ENCODE measurements at regions not wholly inside any gene's neighbourhood (a gene's known extent, or its start where the extent isn't known, plus 50 kb on each side); places are given as distances from the start of the nearest gene placed in this dataset.
A peak's percentile ranks its signal among the peaks of the same experiment; 100 is the strongest.

- no peaks in the 10 kb centered on the region for H3K27me3 ChIP-seq
- H3K36me3 ChIP-seq (replicated peaks in 1 of 2; ENCODE audit: insufficient read depth in 1 of 2, low read depth in 2 of 2), result no peaks in the 10 kb centered on the region
- ATAC-seq (no peak), DNase-seq (no peak)
- H3K4me3 ChIP-seq, result no peak overlapping the region
- no peak for TF ChIP-seq POLR2A (IDR thresholded peaks at IDR 0.05)
- TF ChIP-seq, protein P1, sequence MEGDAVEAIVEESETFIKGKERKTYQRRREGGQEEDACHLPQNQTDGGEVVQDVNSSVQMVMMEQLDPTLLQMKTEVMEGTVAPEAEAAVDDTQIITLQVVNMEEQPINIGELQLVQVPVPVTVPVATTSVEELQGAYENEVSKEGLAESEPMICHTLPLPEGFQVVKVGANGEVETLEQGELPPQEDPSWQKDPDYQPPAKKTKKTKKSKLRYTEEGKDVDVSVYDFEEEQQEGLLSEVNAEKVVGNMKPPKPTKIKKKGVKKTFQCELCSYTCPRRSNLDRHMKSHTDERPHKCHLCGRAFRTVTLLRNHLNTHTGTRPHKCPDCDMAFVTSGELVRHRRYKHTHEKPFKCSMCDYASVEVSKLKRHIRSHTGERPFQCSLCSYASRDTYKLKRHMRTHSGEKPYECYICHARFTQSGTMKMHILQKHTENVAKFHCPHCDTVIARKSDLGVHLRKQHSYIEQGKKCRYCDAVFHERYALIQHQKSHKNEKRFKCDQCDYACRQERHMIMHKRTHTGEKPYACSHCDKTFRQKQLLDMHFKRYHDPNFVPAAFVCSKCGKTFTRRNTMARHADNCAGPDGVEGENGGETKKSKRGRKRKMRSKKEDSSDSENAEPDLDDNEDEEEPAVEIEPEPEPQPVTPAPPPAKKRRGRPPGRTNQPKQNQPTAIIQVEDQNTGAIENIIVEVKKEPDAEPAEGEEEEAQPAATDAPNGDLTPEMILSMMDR (IDR thresholded peaks at IDR 0.05), result no peak
- no peak overlapping the region for H3K27ac ChIP-seq
- intact Hi-C loops (cut with DNase I), result no loop called here
- no peaks in the 10 kb centered on the region for H3K4me1 ChIP-seq
- WGBS, 2 donors, result 85% methylated on average over 5 of the region's 5 CpGs
- no peaks in the 10 kb centered on the region for H3K9me3 ChIP-seq
Observed at GRCh38 chr2:14951569-14952285, 319.2 kb downstream of the LRATD1 start.

- no peaks in the 10 kb centered on the region for H3K27me3 ChIP-seq
- no peak overlapping the region for H3K4me3 ChIP-seq
- DNase-seq (no peak), ATAC-seq (no peak)
- H3K9me3 ChIP-seq, result no peaks in the 10 kb centered on the region
- WGBS, 2 donors, result 51 to 55% methylated on average over 6 of the region's 6 CpGs
- no peak for TF ChIP-seq POLR2A (IDR thresholded peaks at IDR 0.05)
- TF ChIP-seq, protein P1 (IDR thresholded peaks at IDR 0.05), result no peak
- H3K27ac ChIP-seq, result no peak overlapping the region
- intact Hi-C loops (cut with DNase I), result no loop called here
- H3K36me3 ChIP-seq (replicated peaks in 1 of 2; ENCODE audit: insufficient read depth in 1 of 2, low read depth in 2 of 2), result no peaks in the 10 kb centered on the region
- no peaks in the 10 kb centered on the region for H3K4me1 ChIP-seq
Observed at GRCh38 chr2:14952400-14952963, 320.0 kb downstream of the LRATD1 start.

GRCh38 chr2:14960686-14961324, 328.3 kb downstream of the LRATD1 start:
- no peak overlapping the region for H3K27ac ChIP-seq
- DNase-seq (no peak), ATAC-seq (no peak)
- intact Hi-C loops (cut with DNase I), result no loop called here
- no peak overlapping the region for H3K4me3 ChIP-seq
- no peaks in the 10 kb centered on the region for H3K9me3 ChIP-seq
- no peaks in the 10 kb centered on the region for H3K27me3 ChIP-seq
- no peaks in the 10 kb centered on the region for H3K4me1 ChIP-seq
- 87 to 95% methylated on average over 2 of the region's 2 CpGs for WGBS, 2 donors
- TF ChIP-seq POLR2A (IDR thresholded peaks at IDR 0.05), result no peak
- no peaks in the 10 kb centered on the region for H3K36me3 ChIP-seq (replicated peaks in 1 of 2; ENCODE audit: insufficient read depth in 1 of 2, low read depth in 2 of 2)

DNA sequence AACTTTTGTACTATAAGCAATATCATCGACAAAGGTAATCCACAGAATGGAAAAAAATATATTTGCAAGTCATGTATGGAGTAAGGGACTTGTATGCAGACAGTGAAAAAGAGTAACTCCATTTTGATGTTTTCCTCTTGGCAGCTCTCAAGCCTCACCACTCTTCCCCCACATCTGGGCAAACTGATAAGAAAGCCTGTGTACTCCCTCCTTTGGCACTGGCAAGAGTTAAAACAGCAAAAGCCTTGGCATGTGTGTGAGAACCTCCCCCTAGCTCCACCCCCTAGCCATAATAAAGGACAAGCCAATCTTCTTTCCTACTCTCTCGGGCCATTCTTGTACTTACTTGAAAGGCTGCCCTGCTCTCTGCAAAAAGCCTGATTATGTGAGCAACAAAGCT, 335.2 kb downstream of the LRATD1 start:
- TF ChIP-seq, protein P1 (IDR thresholded peaks at IDR 0.05), result no peak
- no peak for TF ChIP-seq POLR2A (IDR thresholded peaks at IDR 0.05)
- H3K4me1 ChIP-seq, result peaks cover 10% of the 10 kb centered on the region
- H3K36me3 ChIP-seq (replicated peaks in 1 of 2; ENCODE audit: insufficient read depth in 1 of 2, low read depth in 2 of 2), result no peaks in the 10 kb centered on the region
- H3K27me3 ChIP-seq, result no peaks in the 10 kb centered on the region
- DNase-seq, result peak in 2 of 4 donors; percentile 17 to 19
- no peak overlapping the region for H3K4me3 ChIP-seq
- 22 to 34% methylated on average over 2 of the region's 2 CpGs for WGBS, 2 donors
- no peak overlapping the region for H3K27ac ChIP-seq
- no peak for ATAC-seq
- H3K9me3 ChIP-seq, result no peaks in the 10 kb centered on the region
- intact Hi-C loops (cut with DNase I), result no loop called here

DNA sequence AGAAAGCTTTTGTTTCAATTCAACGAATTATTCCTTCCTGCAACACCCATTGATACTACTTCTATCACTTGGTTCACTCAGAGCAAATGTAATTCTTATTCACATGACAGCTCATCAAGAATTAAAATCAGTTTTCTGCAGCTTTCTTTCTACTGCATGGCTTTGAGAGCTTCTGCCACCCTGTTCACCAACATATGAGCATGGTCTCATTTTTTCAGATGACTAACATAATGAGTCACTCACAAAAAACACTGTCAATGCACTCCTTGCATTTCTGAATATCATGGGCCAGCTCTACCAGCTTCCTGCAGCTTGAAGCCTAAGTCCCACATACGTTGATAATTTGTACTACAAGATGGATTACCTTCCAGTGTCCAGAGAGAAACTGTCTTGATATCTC, 342.9 kb downstream of the LRATD1 start:
- TF ChIP-seq, protein P1 (IDR thresholded peaks at IDR 0.05), result no peak
- no peak for TF ChIP-seq POLR2A (IDR thresholded peaks at IDR 0.05)
- 73 to 76% methylated on average over 2 of the region's 2 CpGs for WGBS, 2 donors
- no peak for ATAC-seq

More for the DNA sequence above, 342.9 kb downstream of the LRATD1 start:
- Histone ChIP-seq H3K4me3 (no peak overlapping the region), H3K27me3 (no peaks in the 10 kb centered on the region), H3K4me1 (no peaks in the 10 kb centered on the region), H3K9me3 (no peaks in the 10 kb centered on the region), H3K27ac (no peak overlapping the region), H3K36me3 (replicated peaks in 1 of 2; ENCODE audit: insufficient read depth in 1 of 2, low read depth in 2 of 2) (no peaks in the 10 kb centered on the region)
- DNase-seq, result no peak
- intact Hi-C loops (cut with DNase I), result no loop called here
